Pancreas (tissue), 10 donors: ENCODE measurements at regions not wholly inside any gene's neighbourhood (a gene's known extent, or its start where the extent isn't known, plus 50 kb on each side); places are given as distances from the start of the nearest gene placed in this dataset.

Experiments used
- ATAC-seq, 4 donors: fragments of 200-7000 bp; cut with Tn5 transposase; one replicate each; pipeline versions ENCODE4 v1.8.0 to v1.9.1; 2020; ENCODE audit warnings: mild to moderate bottlenecking in 4 of 4, moderate library complexity in 4 of 4
- DNase-seq, 6 donors: peaks; one replicate each; pipeline ENCODE4 v3.0.0-alpha.2; 2020
- FAIRE-seq: peaks from 2 replicates; lab custom pipeline; 2012; peaks lifted over from hg19 to GRCh38; lab: Jason Lieb, UNC
- H3K27ac ChIP-seq, 4 donors: fragments of 200-600 bp; sonication (generic); 1 replicate in 3 of 4; 2 replicates in 1 of 4; pipeline versions ENCODE4 v1.5.0 to v1.8.0; 2020
- H3K27me3 ChIP-seq, 4 donors: fragments of 200-600 bp; one replicate each; pipeline ENCODE4 v1.8.0; 2021
- H3K36me3 ChIP-seq, 3 donors: fragments of 200-600 bp; sonication (generic) in 1 of 3; one replicate each; pipeline versions ENCODE4 v1.5.0 to v1.8.0; 2020 to 2021
- H3K4me1 ChIP-seq, 3 donors: fragments of 200-600 bp; one replicate each; pipeline ENCODE4 v1.8.0; 2021
- H3K4me3 ChIP-seq, 4 donors: fragments of 200-600 bp; sonication (generic) in 2 of 4; one replicate each; pipeline versions ENCODE4 v1.5.0 to v1.8.0; 2020 to 2021
- H3K9me3 ChIP-seq, 4 donors: fragments of 200-600 bp; one replicate each; pipeline ENCODE4 v1.8.0; 2021
- CTCF ChIP-seq, 4 donors: fragments of 200-600 bp; sonication (generic) in 3 of 4; IDR thresholded peaks; one replicate each; pipeline versions ENCODE4 v1.5.0 to v1.8.0; 2021; ENCODE audit warnings: antibody characterized with exemption in 4 of 4
- WGBS, 2 donors: extraction: QIAGEN DNeasy Blood & Tissue Kit; methylation state at CpG; one replicate each; pipeline ENCODE4 v1.1.7; 2013; 5-methylcytosine and 5-hydroxymethylcytosine counted together
- intact Hi-C, 3 donors: fragments of 100-400 bp; cut with DNase I; formaldehyde crosslinking; loops; one replicate each; pipeline versions ENCODE4 v1.11.1 to v1.14.2; 2022
- donor health status: healthy with polysubstance abuse.
- donor health status: DM: no; HTN: no; CAD: no; lungs with moderate emphysema.
- donor health status: DM: no; HTN: no; CAD: no.
- donor health status: control.
- donor health status: control.
- donor health status: Bipolar disorder and iron deficiency.
- donor health status: DM: yes; HTN: yes; CAD: no.
- donor health status: DM: no; HTN: no; CAD: no.
- donor health status: DM: no; HTN: no; CAD: no.
- donor health status: DM: yes; HTN: yes; CAD: no.

GRCh38 chr1:17965515-17966100, 142.0 kb upstream of the IGSF21 start:
- intact Hi-C loops = no loop called here
- Histone ChIP-seq H3K4me1 (no peaks in the 10 kb centered on the region), H3K4me3 (no peak overlapping the region), H3K9me3 (no peaks in the 10 kb centered on the region), H3K27ac (no peak overlapping the region), H3K36me3 (no peaks in the 10 kb centered on the region), H3K27me3 (no peaks in the 10 kb centered on the region)
- TF ChIP-seq CTCF (IDR thresholded peaks at IDR 0.05) = no peak
- ATAC-seq (peak in 1 of 4 donors; percentile 54), FAIRE-seq (no peak), DNase-seq (no peak)
- whole genome bisulfite sequencing, 2 donors = 64 to 66% methylated on average over 5 of the region's 5 CpGs

GRCh38 chr1:17966341-17966740, 141.3 kb upstream of the IGSF21 start:
- intact Hi-C loops = no loop called here
- no peaks in the 10 kb centered on the region for H3K36me3 ChIP-seq
- no peak for TF ChIP-seq CTCF (IDR thresholded peaks at IDR 0.05)
- no peaks in the 10 kb centered on the region for H3K4me1 ChIP-seq
- H3K9me3 ChIP-seq = no peaks in the 10 kb centered on the region
- no peaks in the 10 kb centered on the region for H3K27me3 ChIP-seq
- ATAC-seq = no peak
- H3K4me3 ChIP-seq = no peak overlapping the region
- FAIRE-seq = no peak
- H3K27ac ChIP-seq = no peak overlapping the region
- DNase-seq = no peak
- WGBS, 2 donors = 50 to 56% methylated on average over 7 of the region's 7 CpGs

- DNase-seq (no peak), ATAC-seq (no peak), FAIRE-seq (no peak)
- H3K4me1 ChIP-seq = no peaks in the 10 kb centered on the region
- WGBS, 2 donors = 66 to 67% methylated on average over 2 of the region's 2 CpGs
- H3K36me3 ChIP-seq = no peaks in the 10 kb centered on the region
- H3K27me3 ChIP-seq = no peaks in the 10 kb centered on the region
- no peaks in the 10 kb centered on the region for H3K9me3 ChIP-seq
- no peak overlapping the region for H3K4me3 ChIP-seq
- intact Hi-C loops = no loop called here
- no peak overlapping the region for H3K27ac ChIP-seq
- TF ChIP-seq CTCF (IDR thresholded peaks at IDR 0.05) = no peak
Observed at GRCh38 chr1:17967623-17968255, 139.9 kb upstream of the IGSF21 start.

GRCh38 chr1:17970757-17971156, 136.8 kb upstream of the IGSF21 start:
- H3K27me3 ChIP-seq = no peaks in the 10 kb centered on the region
- no peak overlapping the region for H3K4me3 ChIP-seq
- TF ChIP-seq CTCF (IDR thresholded peaks at IDR 0.05) = no peak
- ATAC-seq = no peak
- H3K9me3 ChIP-seq = no peaks in the 10 kb centered on the region
- no peak for DNase-seq
- H3K27ac ChIP-seq = no peak overlapping the region
- WGBS, 2 donors = 75 to 80% methylated on average over 5 of the region's 5 CpGs
- no peaks in the 10 kb centered on the region for H3K36me3 ChIP-seq
- H3K4me1 ChIP-seq = no peaks in the 10 kb centered on the region
- no peak for FAIRE-seq
- intact Hi-C loops = no loop called here

GRCh38 chr1:17973694-17974093, 133.9 kb upstream of the IGSF21 start:
- TF ChIP-seq CTCF (IDR thresholded peaks at IDR 0.05) = no peak
- WGBS, 2 donors = 47 to 49% methylated on average over 8 of the region's 8 CpGs
- no peak for FAIRE-seq
- DNase-seq = no peak
- no peaks in the 10 kb centered on the region for H3K27me3 ChIP-seq
- H3K4me3 ChIP-seq = no peak overlapping the region
- intact Hi-C loops = no loop called here
- H3K27ac ChIP-seq = no peak overlapping the region
- H3K36me3 ChIP-seq = no peaks in the 10 kb centered on the region
- no peak for ATAC-seq
- no peaks in the 10 kb centered on the region for H3K4me1 ChIP-seq
- H3K9me3 ChIP-seq = no peaks in the 10 kb centered on the region
